CD8-positive, alpha-beta memory T cell (primary cell): ENCODE measurements at regions not wholly inside any gene's neighbourhood (a gene's known extent, or its start where the extent isn't known, plus 50 kb on each side); places are given as distances from the start of the nearest gene placed in this dataset.

Experiments
- CTCF ChIA-PET: fragments of 350-600 bp; sonication (Branson Sonifier 250); formaldehyde crosslinking; loops from one replicate; lab custom pipeline; 2021; ENCODE audit warnings: antibody characterized with exemption; lab: Charles Lee
- POLR2A ChIA-PET: fragments of 350-600 bp; sonication (Branson Sonifier 250); formaldehyde crosslinking; loops from one replicate; lab custom pipeline; 2021; ENCODE audit warnings: antibody characterized with exemption; lab: Charles Lee
- DNase-seq, 5 donors: peaks; one replicate each; pipeline versions ENCODE4 v3.0.0 to v3.0.0-alpha.2; 2020 to 2022; ENCODE audit warnings: mixed read lengths in 1 of 5
- H3K27ac ChIP-seq: one replicate; pipeline ENCODE4 v1.7.0; 2013; ENCODE audit warnings: low read depth, mild to moderate bottlenecking, low read length, moderate library complexity
- H3K27me3 ChIP-seq: 2 replicates; pipeline ENCODE4 v1.7.0; 2013; ENCODE audit warnings: low read length, mild to moderate bottlenecking; ENCODE audit not compliant: insufficient read depth, poor library complexity, severe bottlenecking
- H3K36me3 ChIP-seq: 2 replicates; pipeline ENCODE4 v1.7.0; 2013; ENCODE audit warnings: mild to moderate bottlenecking, low read length, moderate library complexity; ENCODE audit not compliant: insufficient read depth
- H3K4me1 ChIP-seq: 2 replicates; pipeline ENCODE4 v1.7.0; 2013; ENCODE audit warnings: mild to moderate bottlenecking, low read length, moderate library complexity; ENCODE audit not compliant: insufficient read depth
- H3K4me3 ChIP-seq: 2 replicates; pipeline ENCODE4 v1.7.0; 2013; ENCODE audit warnings: mild to moderate bottlenecking, low read length
- H3K9me3 ChIP-seq: 2 replicates; pipeline ENCODE4 v1.7.0; 2013; ENCODE audit warnings: mild to moderate bottlenecking, low read length
- H3K27ac Mint-ChIP-seq, 8 donors: one replicate each; pipeline ENCODE4 v1.8.0; 2020 to 2021; ENCODE audit warnings: mixed read lengths in 8 of 8, mild to moderate bottlenecking in 6 of 8, inconsistent platforms in 3 of 8, moderate library complexity in 3 of 8
- H3K27me3 Mint-ChIP-seq, 2 donors: one replicate each; pipeline ENCODE4 v1.8.0; 2020 to 2021; ENCODE audit warnings: mixed read lengths in 2 of 2, mild to moderate bottlenecking in 1 of 2, moderate library complexity in 1 of 2
- H3K36me3 Mint-ChIP-seq, 3 donors: one replicate each; pipeline ENCODE4 v1.8.0; 2020 to 2021; ENCODE audit warnings: mixed read lengths in 3 of 3, inconsistent platforms in 1 of 3, mild to moderate bottlenecking in 1 of 3
- H3K4me1 Mint-ChIP-seq, 3 donors: one replicate each; pipeline ENCODE4 v1.8.0; 2020 to 2021; ENCODE audit warnings: mixed read lengths in 3 of 3, inconsistent platforms in 1 of 3, mild to moderate bottlenecking in 1 of 3
- H3K4me3 Mint-ChIP-seq, 7 donors: one replicate each; pipeline ENCODE4 v1.8.0; 2020 to 2021; ENCODE audit warnings: mixed read lengths in 7 of 7, mild to moderate bottlenecking in 6 of 7, moderate library complexity in 4 of 7, inconsistent platforms in 2 of 7
- H3K9me3 Mint-ChIP-seq, 5 donors: one replicate each; pipeline ENCODE4 v1.8.0; 2020 to 2022; ENCODE audit warnings: mixed read lengths in 5 of 5, mild to moderate bottlenecking in 3 of 5, moderate library complexity in 2 of 5, inconsistent platforms in 1 of 5

DNA sequence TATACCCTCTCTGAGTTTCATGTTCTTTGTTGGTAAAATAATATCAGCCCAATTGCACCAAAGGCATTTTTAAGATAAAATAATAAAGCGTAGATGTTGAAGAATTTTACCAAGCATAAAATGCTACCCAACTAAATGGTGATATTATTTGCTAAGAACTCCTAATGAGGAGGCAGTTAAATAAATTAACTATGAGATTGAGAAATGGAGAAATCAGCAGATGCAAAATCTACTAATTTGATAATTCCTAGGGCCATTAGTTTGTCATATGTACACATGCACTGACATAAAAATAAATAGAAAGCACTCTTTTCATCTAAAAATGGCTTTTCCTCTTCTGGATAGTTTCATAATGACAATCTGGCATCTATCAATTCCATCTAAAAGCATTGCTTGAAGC lies 681.5 kb upstream of the FAM98A start:
- Mint-ChIP-seq H3K27ac (no peak overlapping the region), H3K9me3 (peaks cover 0 to 7% (median 4%) of the 10 kb centered on the region in 5 donors), H3K36me3 (no peaks in the 10 kb centered on the region), H3K27me3 (peaks cover 0 to 2% of the 10 kb centered on the region in 2 donors), H3K4me1 (no peaks in the 10 kb centered on the region), H3K4me3 (no peak overlapping the region)
- Histone ChIP-seq H3K9me3 (no peaks in the 10 kb centered on the region), H3K4me3 (no peak overlapping the region), H3K36me3 (no peaks in the 10 kb centered on the region), H3K27ac (no peak overlapping the region), H3K4me1 (no peaks in the 10 kb centered on the region), H3K27me3 (no peaks in the 10 kb centered on the region)
- CTCF ChIA-PET: no interaction called here
- no peak for DNase-seq
- POLR2A ChIA-PET: no interaction called here

DNA sequence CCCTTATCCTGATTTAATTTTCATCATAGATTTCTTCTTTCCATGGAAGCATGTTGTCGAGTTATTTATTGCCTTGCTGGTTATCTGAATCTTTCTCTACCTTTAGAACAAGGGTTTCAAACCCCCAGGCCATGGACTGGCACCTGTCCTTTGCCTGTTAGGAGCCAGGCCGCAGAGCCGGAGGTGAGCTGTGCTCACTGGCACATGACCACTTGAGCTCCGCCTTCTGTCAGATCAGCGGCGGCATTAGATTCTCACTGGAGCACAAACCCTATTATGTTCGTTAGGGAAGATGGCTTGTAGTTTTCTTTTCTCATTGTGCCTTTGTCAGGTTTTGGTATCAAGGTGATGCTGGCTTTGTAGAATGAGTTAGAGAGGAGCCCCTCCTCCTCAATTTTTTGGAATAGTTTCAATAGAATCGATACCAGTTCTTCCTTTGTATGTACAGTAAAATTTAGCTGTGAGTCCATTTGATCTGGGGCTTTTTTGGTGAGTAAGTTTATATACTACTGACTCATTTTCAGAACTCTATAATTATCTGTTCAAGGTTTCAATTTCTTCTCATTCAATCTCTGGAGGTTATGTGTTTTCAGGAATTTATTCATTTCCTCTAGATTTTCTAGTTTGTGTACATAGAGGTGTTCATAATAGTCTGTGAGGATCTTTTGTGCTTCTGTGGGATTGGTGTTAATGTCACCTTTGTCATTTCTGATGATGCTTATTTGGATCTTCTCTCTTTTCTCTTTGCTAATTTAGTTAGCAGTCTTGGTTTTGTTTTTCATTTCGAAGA lies 668.0 kb upstream of the FAM98A start:
- Histone ChIP-seq H3K4me1 (no peaks in the 10 kb centered on the region), H3K9me3 (no peaks in the 10 kb centered on the region), H3K36me3 (no peaks in the 10 kb centered on the region), H3K27ac (no peak overlapping the region), H3K27me3 (no peaks in the 10 kb centered on the region), H3K4me3 (no peak overlapping the region)
- H3K27me3 Mint-ChIP-seq: no peaks in the 10 kb centered on the region
- H3K36me3 Mint-ChIP-seq: no peaks in the 10 kb centered on the region
- ChIA-PET CTCF (no interaction called here), POLR2A (no interaction called here)
- peak overlapping the region in 1 of 8 donors; percentile 2 for H3K27ac Mint-ChIP-seq
- H3K9me3 Mint-ChIP-seq: peaks cover 3 to 16% (median 7%) of the 10 kb centered on the region in 5 donors
- no peak for DNase-seq
- H3K4me1 Mint-ChIP-seq: no peaks in the 10 kb centered on the region
- H3K4me3 Mint-ChIP-seq: no peak overlapping the region

DNA sequence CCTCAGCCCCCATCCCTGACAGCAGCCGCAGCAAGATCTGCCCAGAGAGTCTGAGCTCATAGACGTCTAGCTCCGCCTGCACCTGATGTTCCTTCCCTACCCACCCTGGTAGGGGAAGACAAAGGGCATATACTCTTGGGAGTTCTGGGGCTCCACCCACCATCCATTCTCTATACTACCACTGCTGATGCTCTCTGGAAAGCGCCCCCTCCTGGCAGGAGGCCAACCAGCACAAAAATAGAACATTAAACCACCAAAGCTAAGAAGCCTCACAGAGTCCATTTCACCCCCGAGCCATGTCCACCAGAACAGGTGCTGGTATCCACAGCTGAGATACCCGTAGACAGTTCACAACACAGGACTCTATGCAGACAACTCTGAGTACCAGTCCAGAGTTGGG lies 662.6 kb upstream of the FAM98A start:
- no peaks in the 10 kb centered on the region for H3K4me1 ChIP-seq
- H3K36me3 ChIP-seq: no peaks in the 10 kb centered on the region
- H3K4me1 Mint-ChIP-seq: no peaks in the 10 kb centered on the region
- DNase-seq: no peak
- H3K36me3 Mint-ChIP-seq: no peaks in the 10 kb centered on the region
- peaks cover 6 to 14% (median 12%) of the 10 kb centered on the region in 5 donors for H3K9me3 Mint-ChIP-seq
- H3K27ac ChIP-seq: no peak overlapping the region
- no peaks in the 10 kb centered on the region for H3K27me3 ChIP-seq
- no peak overlapping the region for H3K4me3 ChIP-seq
- ChIA-PET POLR2A (no interaction called here), CTCF (no interaction called here)
- no peak overlapping the region for H3K27ac Mint-ChIP-seq
- H3K4me3 Mint-ChIP-seq: no peak overlapping the region
- no peaks in the 10 kb centered on the region for H3K27me3 Mint-ChIP-seq
- no peaks in the 10 kb centered on the region for H3K9me3 ChIP-seq

DNA sequence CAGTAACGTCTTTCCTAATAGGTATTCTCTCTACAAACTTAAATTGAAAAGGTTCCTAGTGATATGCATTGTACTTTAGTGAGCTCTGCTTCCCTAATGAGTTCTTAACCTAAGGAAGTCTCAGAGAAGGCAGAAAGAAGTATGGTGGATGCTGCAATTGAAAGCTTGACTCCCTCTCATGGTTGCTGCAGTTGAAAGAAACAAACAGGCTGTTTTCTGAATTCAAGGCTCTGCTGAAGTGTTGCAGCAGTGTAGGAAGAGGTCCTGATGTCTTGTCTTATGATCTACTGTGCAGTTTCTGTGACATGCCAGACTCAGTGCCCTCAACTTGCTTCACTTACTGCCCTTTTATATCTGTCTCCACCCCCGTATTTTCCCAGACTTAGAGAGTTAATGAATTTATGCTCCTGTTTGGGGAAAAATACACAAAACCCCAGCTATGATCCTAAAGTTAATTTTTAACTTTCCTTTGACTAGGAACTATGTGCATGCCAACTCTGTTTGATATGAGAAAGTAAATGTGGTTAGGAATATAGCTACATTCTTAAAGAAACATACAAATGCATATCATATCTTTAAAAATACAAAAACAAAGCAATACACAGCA lies 655.3 kb upstream of the FAM98A start:
- no peaks in the 10 kb centered on the region for H3K36me3 Mint-ChIP-seq
- H3K27ac Mint-ChIP-seq: no peak overlapping the region

DNA sequence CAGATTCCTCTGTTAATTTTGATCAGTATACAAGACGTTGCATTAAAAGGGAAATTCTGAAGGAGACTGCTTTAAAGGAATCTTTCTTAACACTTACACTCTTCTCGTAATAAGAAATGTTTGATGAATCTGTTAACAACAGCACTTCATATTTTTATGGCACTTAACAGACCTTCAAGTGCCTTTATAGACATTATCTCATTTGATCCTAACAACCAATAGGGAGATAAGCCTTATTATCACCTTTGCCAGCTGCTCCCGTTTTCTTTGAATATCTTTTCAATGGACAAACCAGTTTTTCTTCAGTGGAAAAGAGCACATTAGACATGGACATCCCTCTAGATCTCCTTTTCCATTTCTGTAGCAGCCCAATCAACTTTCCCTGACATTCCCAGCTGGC lies 653.0 kb upstream of the FAM98A start:
- Histone ChIP-seq H3K4me3 (no peak overlapping the region), H3K27ac (no peak overlapping the region), H3K36me3 (no peaks in the 10 kb centered on the region), H3K27me3 (no peaks in the 10 kb centered on the region), H3K9me3 (no peaks in the 10 kb centered on the region), H3K4me1 (no peaks in the 10 kb centered on the region)
- Mint-ChIP-seq H3K36me3 (no peaks in the 10 kb centered on the region), H3K9me3 (peaks cover 0 to 4% (median 3%) of the 10 kb centered on the region in 5 donors), H3K4me3 (no peak overlapping the region), H3K27ac (no peak overlapping the region), H3K27me3 (no peaks in the 10 kb centered on the region), H3K4me1 (no peaks in the 10 kb centered on the region)
- ChIA-PET POLR2A (no interaction called here), CTCF (no interaction called here)
- DNase-seq: no peak

More for the DNA sequence above, 655.3 kb upstream of the FAM98A start:
- H3K27me3 ChIP-seq: no peaks in the 10 kb centered on the region
- DNase-seq: no peak
- H3K4me1 ChIP-seq: no peaks in the 10 kb centered on the region
- H3K4me1 Mint-ChIP-seq: no peaks in the 10 kb centered on the region
- no peaks in the 10 kb centered on the region for H3K36me3 ChIP-seq
- H3K27ac ChIP-seq: no peak overlapping the region
- CTCF ChIA-PET: no interaction called here
- no peaks in the 10 kb centered on the region for H3K9me3 ChIP-seq
- peaks cover 0 to 6% (median 4%) of the 10 kb centered on the region in 5 donors for H3K9me3 Mint-ChIP-seq
- H3K27me3 Mint-ChIP-seq: no peaks in the 10 kb centered on the region
- no peak overlapping the region for H3K4me3 Mint-ChIP-seq
- POLR2A ChIA-PET: no interaction called here
- no peak overlapping the region for H3K4me3 ChIP-seq

DNA sequence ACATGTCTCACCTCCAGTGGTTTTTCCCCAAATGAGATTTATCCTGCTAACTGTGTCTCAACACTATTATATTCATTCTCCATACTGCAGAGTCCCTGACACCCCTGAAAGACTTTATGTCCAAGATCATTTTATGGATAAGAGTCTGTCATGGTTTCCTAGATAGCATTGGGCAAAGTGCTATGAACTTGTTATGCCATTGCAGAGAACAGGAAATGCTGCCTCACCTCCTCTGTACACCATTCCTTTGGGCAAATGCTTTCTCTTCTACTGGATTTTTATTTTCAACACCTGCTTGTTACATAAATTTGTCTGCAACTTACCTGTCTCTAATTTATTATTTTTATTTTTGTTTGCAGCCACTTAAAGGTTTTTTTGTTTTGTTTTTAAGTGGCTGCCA lies 652.5 kb upstream of the FAM98A start:
- H3K27ac ChIP-seq: no peak overlapping the region
- Mint-ChIP-seq H3K4me1 (no peaks in the 10 kb centered on the region), H3K9me3 (peaks cover 0 to 4% (median 3%) of the 10 kb centered on the region in 5 donors), H3K27me3 (no peaks in the 10 kb centered on the region), H3K27ac (no peak overlapping the region), H3K36me3 (no peaks in the 10 kb centered on the region), H3K4me3 (no peak overlapping the region)
- H3K27me3 ChIP-seq: no peaks in the 10 kb centered on the region
- no peak for DNase-seq
- POLR2A ChIA-PET: no interaction called here
- H3K9me3 ChIP-seq: no peaks in the 10 kb centered on the region
- CTCF ChIA-PET: no interaction called here
- no peak overlapping the region for H3K4me3 ChIP-seq
- H3K4me1 ChIP-seq: no peaks in the 10 kb centered on the region
- H3K36me3 ChIP-seq: no peaks in the 10 kb centered on the region

DNA sequence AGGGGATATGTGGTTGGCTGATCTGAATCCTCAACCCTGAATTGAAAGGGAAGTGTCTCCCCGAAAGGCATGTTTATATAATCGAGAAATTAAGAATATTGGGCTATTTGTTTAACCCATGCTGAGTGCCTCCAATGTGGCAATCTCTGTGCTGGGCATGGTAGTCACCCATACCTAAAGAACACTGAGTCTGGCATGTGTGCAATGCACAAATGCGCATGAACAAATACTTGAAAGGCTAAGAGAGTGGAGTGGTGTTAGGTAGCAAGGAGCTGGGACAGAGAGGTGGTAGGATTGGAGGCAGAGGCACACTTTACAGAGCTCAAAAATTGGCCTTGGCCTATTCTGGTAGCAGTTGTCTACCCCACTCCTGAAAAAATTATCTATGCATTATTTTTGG lies 645.1 kb upstream of the FAM98A start:
- Mint-ChIP-seq H3K4me3 (no peak overlapping the region), H3K36me3 (no peaks in the 10 kb centered on the region), H3K27ac (no peak overlapping the region), H3K9me3 (peaks cover 0 to 6% (median 1%) of the 10 kb centered on the region in 5 donors), H3K27me3 (no peaks in the 10 kb centered on the region), H3K4me1 (no peaks in the 10 kb centered on the region)
- no peaks in the 10 kb centered on the region for H3K4me1 ChIP-seq
- ChIA-PET CTCF (no interaction called here), POLR2A (no interaction called here)
- DNase-seq: no peak
- no peaks in the 10 kb centered on the region for H3K27me3 ChIP-seq
- H3K36me3 ChIP-seq: no peaks in the 10 kb centered on the region
- no peaks in the 10 kb centered on the region for H3K9me3 ChIP-seq
- H3K27ac ChIP-seq: no peak overlapping the region
- no peak overlapping the region for H3K4me3 ChIP-seq

DNA sequence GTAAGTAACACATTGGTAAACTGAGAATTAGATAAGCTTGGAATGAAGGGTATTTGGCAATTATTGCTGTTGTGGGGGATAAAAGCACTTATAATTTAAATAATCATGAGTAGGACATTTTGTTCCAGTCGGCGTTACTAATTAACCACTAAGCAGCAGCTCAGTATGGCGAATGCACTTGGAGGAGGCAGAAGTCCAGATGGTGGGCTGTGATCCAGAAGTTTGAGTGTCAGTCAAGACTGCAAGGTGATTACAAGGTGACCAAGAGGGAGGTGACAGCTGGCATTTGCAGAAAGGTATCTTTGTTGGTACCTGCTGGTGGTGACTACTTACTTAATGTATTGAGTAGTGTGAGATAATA lies 643.6 kb upstream of the FAM98A start:
- Mint-ChIP-seq H3K27ac (no peak overlapping the region), H3K27me3 (no peaks in the 10 kb centered on the region), H3K9me3 (peaks cover 0 to 6% (median 4%) of the 10 kb centered on the region in 5 donors), H3K4me3 (no peak overlapping the region), H3K4me1 (no peaks in the 10 kb centered on the region), H3K36me3 (no peaks in the 10 kb centered on the region)
- CTCF ChIA-PET: no interaction called here
- Histone ChIP-seq H3K36me3 (no peaks in the 10 kb centered on the region), H3K27ac (no peak overlapping the region), H3K27me3 (no peaks in the 10 kb centered on the region), H3K4me3 (no peak overlapping the region), H3K4me1 (no peaks in the 10 kb centered on the region), H3K9me3 (no peaks in the 10 kb centered on the region)
- DNase-seq: no peak
- POLR2A ChIA-PET: no interaction called here
